Liver (tissue), 8 donors: ENCODE measurements at regions not wholly inside any gene's neighbourhood (a gene's known extent, or its start where the extent isn't known, plus 50 kb on each side); places are given as distances from the start of the nearest gene placed in this dataset.

Experiments
- DNase-seq: peaks from one replicate; pipeline ENCODE4 v3.0.0-alpha.2; 2017; ENCODE audit warnings: low spot score
- H3K27ac ChIP-seq, 2 donors: one replicate each; pipeline ENCODE4 v1.7.0; 2013; ENCODE audit warnings: inconsistent platforms in 2 of 2, low read length in 2 of 2, control low read depth in 1 of 2, low read depth in 1 of 2, mild to moderate bottlenecking in 1 of 2
- H3K27me3 ChIP-seq, 4 donors: one replicate each; pipeline versions ENCODE4 v1.6.1 to v1.7.0; 2013; ENCODE audit warnings: low read length in 3 of 4, inconsistent platforms in 1 of 4, mild to moderate bottlenecking in 1 of 4, moderate library complexity in 1 of 4; ENCODE audit not compliant: control insufficient read depth in 4 of 4, insufficient read depth in 4 of 4
- H3K36me3 ChIP-seq, 4 donors: one replicate each; pipeline versions ENCODE4 v1.6.1 to v1.7.0; 2013; ENCODE audit warnings: low read length in 3 of 4, mild to moderate bottlenecking in 3 of 4, low read depth in 1 of 4, moderate library complexity in 1 of 4; ENCODE audit not compliant: control insufficient read depth in 4 of 4, insufficient read depth in 3 of 4
- H3K4me1 ChIP-seq, 4 donors: one replicate each; pipeline versions ENCODE4 v1.6.1 to v1.7.0; 2013; ENCODE audit warnings: low read length in 3 of 4, mild to moderate bottlenecking in 3 of 4, moderate library complexity in 1 of 4; ENCODE audit not compliant: control insufficient read depth in 4 of 4, insufficient read depth in 4 of 4
- H3K4me3 ChIP-seq, 3 donors: one replicate each; pipeline versions ENCODE4 v1.6.1 to v1.7.0; 2013; ENCODE audit warnings: low read length in 3 of 3, control low read depth in 1 of 3, low read depth in 1 of 3, mild to moderate bottlenecking in 1 of 3
- H3K9ac ChIP-seq, 2 donors: one replicate each; pipeline ENCODE4 v1.7.0; 2013; ENCODE audit warnings: low read length in 2 of 2, mild to moderate bottlenecking in 2 of 2, moderate library complexity in 2 of 2, control low read depth in 1 of 2, low read depth in 1 of 2
- H3K9me3 ChIP-seq, 4 donors: one replicate each; pipeline versions ENCODE4 v1.6.1 to v1.7.0; 2013; ENCODE audit warnings: low read length in 3 of 4; ENCODE audit not compliant: control insufficient read depth in 4 of 4
- CTCF ChIP-seq: fragments of 150-350 bp; IDR thresholded peaks from 2 replicates; pipeline ENCODE4 v1.5.1; 2017; ENCODE audit warnings: improper control_type of control experiment, low read depth, low read length; ENCODE audit not compliant: missing input control
- EGR1 ChIP-seq, 2 donors: IDR thresholded peaks; 2 replicates each; pipeline ENCODE4 v1.6.1; 2016 to 2018; ENCODE audit warnings: antibody characterized with exemption in 2 of 2, low read depth in 2 of 2
- FOXA1 ChIP-seq: IDR thresholded peaks from 2 replicates; pipeline ENCODE4 v1.6.1; 2016; ENCODE audit warnings: antibody characterized with exemption
- FOXA2 ChIP-seq: IDR thresholded peaks from 2 replicates; pipeline ENCODE4 v1.6.1; 2016; ENCODE audit warnings: antibody characterized with exemption
- GABPA ChIP-seq, 2 donors: IDR thresholded peaks in 1 of 2; conservative IDR thresholded peaks in 1 of 2; 2 replicates each; pipeline ENCODE4 v1.6.1; 2016; ENCODE audit warnings: antibody characterized with exemption in 2 of 2, mild to moderate bottlenecking in 1 of 2, moderate library complexity in 1 of 2
- HNF4A ChIP-seq, 2 donors: conservative IDR thresholded peaks; 2 replicates each; pipeline ENCODE4 v1.6.1; 2016; ENCODE audit warnings: antibody characterized with exemption in 2 of 2, mild to moderate bottlenecking in 2 of 2
- HNF4G ChIP-seq: IDR thresholded peaks from 2 replicates; pipeline ENCODE4 v1.6.1; 2016; ENCODE audit warnings: antibody characterized with exemption
- JUND ChIP-seq, 2 donors: IDR thresholded peaks; 2 replicates each; pipeline ENCODE4 v1.6.1; 2016; ENCODE audit warnings: antibody characterized with exemption in 2 of 2
- NR2F2 ChIP-seq: IDR thresholded peaks from 2 replicates; pipeline ENCODE4 v1.6.1; 2016; ENCODE audit warnings: antibody characterized with exemption
- RAD21 ChIP-seq, 2 donors: IDR thresholded peaks; 2 replicates each; pipeline ENCODE4 v1.6.1; 2016; ENCODE audit warnings: antibody characterized with exemption in 2 of 2, mild to moderate bottlenecking in 2 of 2
- REST ChIP-seq: IDR thresholded peaks from 2 replicates; pipeline ENCODE4 v1.6.1; 2016; ENCODE audit warnings: antibody characterized with exemption, mild to moderate bottlenecking
- RXRA ChIP-seq, 2 donors: IDR thresholded peaks; 2 replicates each; pipeline ENCODE4 v1.6.1; 2017 to 2018; ENCODE audit warnings: antibody characterized with exemption in 2 of 2, mild to moderate bottlenecking in 1 of 2
- SP1 ChIP-seq: IDR thresholded peaks from 2 replicates; pipeline ENCODE4 v1.6.1; 2018; ENCODE audit warnings: antibody characterized with exemption, mild to moderate bottlenecking
- TAF1 ChIP-seq: conservative IDR thresholded peaks from 2 replicates; pipeline ENCODE4 v1.6.1; 2016; ENCODE audit warnings: antibody characterized with exemption, mild to moderate bottlenecking
- YY1 ChIP-seq: IDR thresholded peaks from 2 replicates; pipeline ENCODE4 v1.6.1; 2016; ENCODE audit warnings: antibody characterized with exemption, mild to moderate bottlenecking
- WGBS: extraction: QIAGEN DNeasy Blood & Tissue Kit; methylation state at CpG from one replicate; pipeline ENCODE4 v1.1.7; 2013; 5-methylcytosine and 5-hydroxymethylcytosine counted together
- TF ChIP-seq, protein P1 (sequence below): IDR thresholded peaks from 2 replicates; pipeline ENCODE4 v1.6.1; 2016; ENCODE audit warnings: antibody characterized with exemption
- TF ChIP-seq, protein P2 (sequence below): IDR thresholded peaks from 2 replicates; pipeline ENCODE4 v1.6.1; 2016; ENCODE audit warnings: antibody characterized with exemption
- TF ChIP-seq, protein P3 (sequence below): IDR thresholded peaks from 2 replicates; pipeline ENCODE4 v1.6.1; 2016; ENCODE audit warnings: antibody characterized with exemption
- donor health status: healthy.
- donor health status: healthy.
- donor health status: healthy.
- donor health status: healthy.
- donor health status: healthy.

DNA sequence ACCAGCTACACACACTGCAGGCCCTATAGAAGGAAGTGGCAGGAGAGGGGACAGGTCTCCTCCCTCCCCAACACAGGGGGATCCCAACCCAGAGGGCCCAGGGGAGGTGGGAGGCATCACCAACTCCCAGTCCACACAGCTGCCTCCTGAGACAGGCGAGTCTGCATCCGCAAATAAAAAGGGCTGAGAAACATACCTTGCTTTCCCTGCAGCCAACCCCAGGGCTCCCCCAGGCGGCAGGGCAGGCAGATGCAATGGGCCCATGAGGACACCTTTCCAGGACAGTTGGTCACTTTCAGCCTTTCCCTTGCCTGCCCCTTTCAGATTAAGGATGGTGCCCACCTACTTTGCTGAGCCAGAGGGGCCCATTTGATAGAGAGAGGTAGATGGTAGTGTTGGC is 180.0 kb downstream of the BRD1 start:
- Histone ChIP-seq H3K9ac (no peak overlapping the region), H3K36me3 (no peaks in the 10 kb centered on the region), H3K27me3 (no peaks in the 10 kb centered on the region), H3K27ac (no peak overlapping the region), H3K4me1 (no peaks in the 10 kb centered on the region), H3K4me3 (no peak overlapping the region), H3K9me3 (no peaks in the 10 kb centered on the region)
- TF ChIP-seq FOXA2, result no peak
- TF ChIP-seq NR2F2, result no peak
- TF ChIP-seq CTCF, result no peak
- no peak for TF ChIP-seq EGR1 (IDR thresholded peaks at IDR 0.05; ENCODE audit: low read depth in 2 of 2)
- no peak for TF ChIP-seq SP1
- no peak for TF ChIP-seq JUND (IDR thresholded peaks at IDR 0.05)
- no peak for TF ChIP-seq GABPA (IDR thresholded peaks at IDR 0.05 in 1 of 2, conservative IDR thresholded peaks at IDR 0.05 in 1 of 2)
- no peak for DNase-seq
- 77% methylated on average over 3 of the region's 3 CpGs for WGBS

- no peak for DNase-seq
- no peaks in the 10 kb centered on the region for H3K9me3 ChIP-seq
- H3K36me3 ChIP-seq, result no peaks in the 10 kb centered on the region
- H3K4me3 ChIP-seq, result no peak overlapping the region
- no peaks in the 10 kb centered on the region for H3K4me1 ChIP-seq
- WGBS, result 70% methylated on average over 3 of the region's 3 CpGs
- H3K27me3 ChIP-seq, result no peaks in the 10 kb centered on the region
- H3K9ac ChIP-seq, result no peak overlapping the region
- no peak overlapping the region for H3K27ac ChIP-seq
- TF ChIP-seq, protein P1, sequence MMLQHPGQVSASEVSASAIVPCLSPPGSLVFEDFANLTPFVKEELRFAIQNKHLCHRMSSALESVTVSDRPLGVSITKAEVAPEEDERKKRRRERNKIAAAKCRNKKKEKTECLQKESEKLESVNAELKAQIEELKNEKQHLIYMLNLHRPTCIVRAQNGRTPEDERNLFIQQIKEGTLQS, result no peak
- TF ChIP-seq RAD21 (IDR thresholded peaks at IDR 0.05) (no peak), GABPA (IDR thresholded peaks at IDR 0.05 in 1 of 2, conservative IDR thresholded peaks at IDR 0.05 in 1 of 2) (no peak), EGR1 (IDR thresholded peaks at IDR 0.05; ENCODE audit: low read depth in 2 of 2) (no peak), JUND (IDR thresholded peaks at IDR 0.05) (no peak), YY1 (no peak), REST (no peak), FOXA1 (no peak), CTCF (no peak), FOXA2 (no peak), SP1 (no peak), NR2F2 (no peak), TAF1 (no peak), HNF4A (conservative IDR thresholded peaks at IDR 0.05) (no peak), HNF4G (no peak), RXRA (IDR thresholded peaks at IDR 0.05) (no peak)
- TF ChIP-seq, protein P2, sequence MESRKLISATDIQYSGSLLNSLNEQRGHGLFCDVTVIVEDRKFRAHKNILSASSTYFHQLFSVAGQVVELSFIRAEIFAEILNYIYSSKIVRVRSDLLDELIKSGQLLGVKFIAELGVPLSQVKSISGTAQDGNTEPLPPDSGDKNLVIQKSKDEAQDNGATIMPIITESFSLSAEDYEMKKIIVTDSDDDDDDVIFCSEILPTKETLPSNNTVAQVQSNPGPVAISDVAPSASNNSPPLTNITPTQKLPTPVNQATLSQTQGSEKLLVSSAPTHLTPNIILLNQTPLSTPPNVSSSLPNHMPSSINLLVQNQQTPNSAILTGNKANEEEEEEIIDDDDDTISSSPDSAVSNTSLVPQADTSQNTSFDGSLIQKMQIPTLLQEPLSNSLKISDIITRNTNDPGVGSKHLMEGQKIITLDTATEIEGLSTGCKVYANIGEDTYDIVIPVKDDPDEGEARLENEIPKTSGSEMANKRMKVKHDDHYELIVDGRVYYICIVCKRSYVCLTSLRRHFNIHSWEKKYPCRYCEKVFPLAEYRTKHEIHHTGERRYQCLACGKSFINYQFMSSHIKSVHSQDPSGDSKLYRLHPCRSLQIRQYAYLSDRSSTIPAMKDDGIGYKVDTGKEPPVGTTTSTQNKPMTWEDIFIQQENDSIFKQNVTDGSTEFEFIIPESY, result no peak
- TF ChIP-seq, protein P3, sequence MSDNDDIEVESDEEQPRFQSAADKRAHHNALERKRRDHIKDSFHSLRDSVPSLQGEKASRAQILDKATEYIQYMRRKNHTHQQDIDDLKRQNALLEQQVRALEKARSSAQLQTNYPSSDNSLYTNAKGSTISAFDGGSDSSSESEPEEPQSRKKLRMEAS, result no peak
Observed at GRCh38 chr22:49646876-49647275, 180.8 kb downstream of the BRD1 start.
